ENCODE measurements at regions not wholly inside any gene's neighbourhood (a gene's known extent, or its start where the extent isn't known, plus 50 kb on each side); places are given as distances from the start of the nearest gene placed in this dataset.
A peak's percentile ranks its signal among the peaks of the same experiment; 100 is the strongest.

- no peaks in the 10 kb centered on the region for H3K9me3 ChIP-seq (ENCODE audit: control insufficient read depth, insufficient read depth, low read depth, low read length)
- H2AFZ ChIP-seq (ENCODE audit: low read length): no peak overlapping the region
- no peak for DNase-seq (ENCODE audit: low read depth in 2 of 2)
- no peaks in the 10 kb centered on the region for H4K20me1 ChIP-seq (ENCODE audit: control insufficient read depth, extremely low read depth, insufficient read depth, low read length)
- H3K27ac ChIP-seq (ENCODE audit: insufficient read depth, low read length): no peak overlapping the region
- no peaks in the 10 kb centered on the region for H3K36me3 ChIP-seq (ENCODE audit: control insufficient read depth, insufficient read depth, low read length)
- H3K79me2 ChIP-seq (ENCODE audit: control insufficient read depth, insufficient read depth, low read length): no peaks in the 10 kb centered on the region
- H3K4me3 ChIP-seq (replicated peaks in 1 of 4; ENCODE audit: control extremely low read depth in 1 of 4, insufficient read depth in 1 of 4, low read depth in 3 of 4, low read length in 4 of 4): no peak overlapping the region
- no peak overlapping the region for H3K4me2 ChIP-seq (ENCODE audit: extremely low read depth, insufficient read depth, low read length)
- TF ChIP-seq EZH2 (IDR thresholded peaks at IDR 0.05; ENCODE audit: low read length, missing control alignments): no peak
- TF ChIP-seq, protein P1, sequence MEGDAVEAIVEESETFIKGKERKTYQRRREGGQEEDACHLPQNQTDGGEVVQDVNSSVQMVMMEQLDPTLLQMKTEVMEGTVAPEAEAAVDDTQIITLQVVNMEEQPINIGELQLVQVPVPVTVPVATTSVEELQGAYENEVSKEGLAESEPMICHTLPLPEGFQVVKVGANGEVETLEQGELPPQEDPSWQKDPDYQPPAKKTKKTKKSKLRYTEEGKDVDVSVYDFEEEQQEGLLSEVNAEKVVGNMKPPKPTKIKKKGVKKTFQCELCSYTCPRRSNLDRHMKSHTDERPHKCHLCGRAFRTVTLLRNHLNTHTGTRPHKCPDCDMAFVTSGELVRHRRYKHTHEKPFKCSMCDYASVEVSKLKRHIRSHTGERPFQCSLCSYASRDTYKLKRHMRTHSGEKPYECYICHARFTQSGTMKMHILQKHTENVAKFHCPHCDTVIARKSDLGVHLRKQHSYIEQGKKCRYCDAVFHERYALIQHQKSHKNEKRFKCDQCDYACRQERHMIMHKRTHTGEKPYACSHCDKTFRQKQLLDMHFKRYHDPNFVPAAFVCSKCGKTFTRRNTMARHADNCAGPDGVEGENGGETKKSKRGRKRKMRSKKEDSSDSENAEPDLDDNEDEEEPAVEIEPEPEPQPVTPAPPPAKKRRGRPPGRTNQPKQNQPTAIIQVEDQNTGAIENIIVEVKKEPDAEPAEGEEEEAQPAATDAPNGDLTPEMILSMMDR (conservative IDR thresholded peaks at IDR 0.05 in 1 of 2, IDR thresholded peaks at IDR 0.05 in 1 of 2; ENCODE audit: low read depth in 1 of 2, low read length in 2 of 2): no peak
- no peaks in the 10 kb centered on the region for H3K4me1 ChIP-seq (ENCODE audit: control insufficient read depth, extremely low read depth, insufficient read depth, low read length)
- H3K9ac ChIP-seq (ENCODE audit: insufficient read depth, low read length): no peak overlapping the region
- no peaks in the 10 kb centered on the region for H3K27me3 ChIP-seq (ENCODE audit: control insufficient read depth, insufficient read depth, low read length)
These were observed 359.2 kb downstream of the KCTD12 start for GRCh38 chr13:76527041-76527440.

DNA sequence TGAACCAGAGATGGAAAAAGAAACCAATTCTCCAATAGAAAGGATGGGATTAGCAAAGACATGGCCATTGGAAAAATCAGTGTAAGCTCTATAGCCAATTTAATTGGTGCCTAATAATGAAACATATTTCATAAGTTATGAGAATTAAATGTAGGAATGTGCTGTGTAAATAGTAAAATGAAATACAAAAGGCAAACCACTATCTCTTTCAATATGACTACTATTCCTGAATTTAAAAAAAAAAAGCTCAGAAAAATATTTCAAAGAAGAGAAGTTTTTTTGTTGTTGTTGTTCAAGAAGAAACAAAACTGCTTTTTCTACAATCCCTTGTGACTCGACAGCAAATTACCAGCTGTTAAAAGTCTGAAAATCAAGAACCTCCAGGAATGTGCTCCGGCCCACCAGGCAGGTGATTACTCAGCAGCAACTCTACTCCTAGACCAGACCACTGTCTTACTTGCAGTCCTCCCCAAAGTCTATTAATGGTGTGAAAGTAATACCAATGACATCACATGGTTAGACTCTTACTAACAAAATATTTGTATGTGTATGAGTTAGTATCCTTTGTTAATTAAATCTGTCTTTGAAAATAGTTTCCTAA, 362.4 kb downstream of the KCTD12 start:
- TF ChIP-seq, protein P1 (conservative IDR thresholded peaks at IDR 0.05 in 1 of 2, IDR thresholded peaks at IDR 0.05 in 1 of 2; ENCODE audit: low read depth in 1 of 2, low read length in 2 of 2): no peak
- no peak for TF ChIP-seq EZH2 (IDR thresholded peaks at IDR 0.05; ENCODE audit: low read length, missing control alignments)
- no peaks in the 10 kb centered on the region for H3K27me3 ChIP-seq (ENCODE audit: control insufficient read depth, insufficient read depth, low read length)
- H2AFZ ChIP-seq (ENCODE audit: low read length): no peak overlapping the region
- no peak overlapping the region for H3K4me3 ChIP-seq (replicated peaks in 1 of 4; ENCODE audit: control extremely low read depth in 1 of 4, insufficient read depth in 1 of 4, low read depth in 3 of 4, low read length in 4 of 4)
- H3K9ac ChIP-seq (ENCODE audit: insufficient read depth, low read length): no peak overlapping the region
- H3K36me3 ChIP-seq (ENCODE audit: control insufficient read depth, insufficient read depth, low read length): no peaks in the 10 kb centered on the region
- H3K27ac ChIP-seq (ENCODE audit: insufficient read depth, low read length): no peak overlapping the region
- no peaks in the 10 kb centered on the region for H3K4me1 ChIP-seq (ENCODE audit: control insufficient read depth, extremely low read depth, insufficient read depth, low read length)
- H3K79me2 ChIP-seq (ENCODE audit: control insufficient read depth, insufficient read depth, low read length): no peaks in the 10 kb centered on the region
- H3K9me3 ChIP-seq (ENCODE audit: control insufficient read depth, insufficient read depth, low read depth, low read length): no peaks in the 10 kb centered on the region
- H3K4me2 ChIP-seq (ENCODE audit: extremely low read depth, insufficient read depth, low read length): no peak overlapping the region
- H4K20me1 ChIP-seq (ENCODE audit: control insufficient read depth, extremely low read depth, insufficient read depth, low read length): no peaks in the 10 kb centered on the region
- peak in 1 of 2 donors; percentile 52 for DNase-seq (ENCODE audit: low read depth in 2 of 2)

GRCh38 chr13:76522083-76522755, 364.0 kb downstream of the KCTD12 start:
- TF ChIP-seq EZH2 (IDR thresholded peaks at IDR 0.05; ENCODE audit: low read length, missing control alignments): no peak
- TF ChIP-seq, protein P1 (conservative IDR thresholded peaks at IDR 0.05 in 1 of 2, IDR thresholded peaks at IDR 0.05 in 1 of 2; ENCODE audit: low read depth in 1 of 2, low read length in 2 of 2): no peak
- Histone ChIP-seq H3K4me3 (replicated peaks in 1 of 4; ENCODE audit: control extremely low read depth in 1 of 4, insufficient read depth in 1 of 4, low read depth in 3 of 4, low read length in 4 of 4) (no peak overlapping the region), H3K9ac (ENCODE audit: insufficient read depth, low read length) (no peak overlapping the region), H2AFZ (ENCODE audit: low read length) (no peak overlapping the region), H3K4me1 (ENCODE audit: control insufficient read depth, extremely low read depth, insufficient read depth, low read length) (no peaks in the 10 kb centered on the region), H4K20me1 (ENCODE audit: control insufficient read depth, extremely low read depth, insufficient read depth, low read length) (no peaks in the 10 kb centered on the region), H3K27ac (ENCODE audit: insufficient read depth, low read length) (no peak overlapping the region), H3K4me2 (ENCODE audit: extremely low read depth, insufficient read depth, low read length) (no peak overlapping the region), H3K36me3 (ENCODE audit: control insufficient read depth, insufficient read depth, low read length) (no peaks in the 10 kb centered on the region), H3K27me3 (ENCODE audit: control insufficient read depth, insufficient read depth, low read length) (no peaks in the 10 kb centered on the region), H3K79me2 (ENCODE audit: control insufficient read depth, insufficient read depth, low read length) (no peaks in the 10 kb centered on the region), H3K9me3 (ENCODE audit: control insufficient read depth, insufficient read depth, low read depth, low read length) (no peaks in the 10 kb centered on the region)
- peak; percentile 32 to 54 for DNase-seq (ENCODE audit: low read depth in 2 of 2)

Data from fibroblast of lung (primary cell).